H9 (cell line): ENCODE measurements at regions not wholly inside any gene's neighbourhood (a gene's known extent, or its start where the extent isn't known, plus 50 kb on each side); places are given as distances from the start of the nearest gene placed in this dataset.
A peak's percentile ranks its signal among the peaks of the same experiment; 100 is the strongest.

ENCODE experiments used
- DNase-seq: peaks from one replicate; pipeline ENCODE4 v3.0.0-alpha.2; 2017
- H2AFZ ChIP-seq: one replicate; pipeline ENCODE4 v1.6.1; 2013; ENCODE audit warnings: mild to moderate bottlenecking, low read length, control low read depth, moderate library complexity
- H2AK5ac ChIP-seq: 2 replicates; pipeline ENCODE4 v1.6.1; 2013; ENCODE audit warnings: low read length, control low read depth, mixed read lengths; ENCODE audit not compliant: insufficient read length
- H2BK120ac ChIP-seq: one replicate; pipeline ENCODE4 v1.6.1; 2013; ENCODE audit warnings: low read depth, mild to moderate bottlenecking, low read length, control low read depth, inconsistent platforms; ENCODE audit not compliant: poor library complexity, severe bottlenecking
- H2BK12ac ChIP-seq: 2 replicates; pipeline ENCODE4 v1.6.1; 2013; ENCODE audit warnings: low read length, control low read depth, mixed read lengths, low read depth; ENCODE audit not compliant: insufficient read length
- H2BK15ac ChIP-seq: 2 replicates; pipeline ENCODE4 v1.6.1; 2013; ENCODE audit warnings: low read depth, low read length, control low read depth
- H2BK20ac ChIP-seq: one replicate; pipeline ENCODE4 v1.6.1; 2013; ENCODE audit warnings: low read depth, mild to moderate bottlenecking, low read length, control low read depth, inconsistent platforms; ENCODE audit not compliant: poor library complexity, severe bottlenecking
- H2BK5ac ChIP-seq: 2 replicates; pipeline ENCODE4 v1.6.1; 2013; ENCODE audit warnings: low read length, control low read depth, mixed read lengths; ENCODE audit not compliant: insufficient read length
- H3K14ac ChIP-seq: 2 replicates; pipeline ENCODE4 v1.6.1; 2013; ENCODE audit warnings: low read length, control low read depth; ENCODE audit not compliant: insufficient read depth
- H3K18ac ChIP-seq: 2 replicates; pipeline ENCODE4 v1.6.1; 2013; ENCODE audit warnings: low read depth, mild to moderate bottlenecking, mixed read lengths, low read length, control low read depth; ENCODE audit not compliant: insufficient read length
- H3K23ac ChIP-seq: 2 replicates; pipeline ENCODE4 v1.6.1; 2013; ENCODE audit warnings: low read length, control low read depth, mixed read lengths, low read depth; ENCODE audit not compliant: insufficient read length
- H3K23me2 ChIP-seq: 2 replicates; pipeline ENCODE4 v1.6.1; 2013; ENCODE audit warnings: low read depth, mild to moderate bottlenecking, mixed read lengths, low read length, control low read depth; ENCODE audit not compliant: insufficient read length, poor library complexity, severe bottlenecking
- H3K27ac ChIP-seq: 2 replicates; pipeline ENCODE4 v1.5.1; 2013; ENCODE audit warnings: low read length, control low read depth, mixed read lengths, low read depth; ENCODE audit not compliant: insufficient read length
- H3K27me3 ChIP-seq: 2 replicates; pipeline ENCODE4 v1.6.1; 2013; ENCODE audit warnings: low read length, control low read depth, inconsistent platforms; ENCODE audit not compliant: insufficient read depth
- H3K4ac ChIP-seq: 2 replicates; pipeline ENCODE4 v1.6.1; 2013; ENCODE audit warnings: low read depth, mild to moderate bottlenecking, control low read depth, inconsistent platforms, low read length, moderate library complexity
- H3K4me1 ChIP-seq: 2 replicates; pipeline ENCODE4 v1.6.1; 2013; ENCODE audit warnings: low read length, control low read depth, inconsistent platforms; ENCODE audit not compliant: insufficient read depth
- H3K4me2 ChIP-seq: 2 replicates; pipeline ENCODE4 v1.6.1; 2013; ENCODE audit warnings: low read length, control low read depth, mixed read lengths; ENCODE audit not compliant: insufficient read length, insufficient read depth
- H3K56ac ChIP-seq: 2 replicates; pipeline ENCODE4 v1.6.1; 2013; ENCODE audit warnings: low read depth, mild to moderate bottlenecking, mixed read lengths, low read length, control low read depth; ENCODE audit not compliant: insufficient read length
- H3K79me1 ChIP-seq: 2 replicates; pipeline ENCODE4 v1.6.1; 2013; ENCODE audit warnings: low read depth, mild to moderate bottlenecking, moderate library complexity, low read length, control low read depth, inconsistent platforms; ENCODE audit not compliant: insufficient read depth, poor library complexity, severe bottlenecking
- H3K79me2 ChIP-seq: 2 replicates; pipeline ENCODE4 v1.6.1; 2013; ENCODE audit warnings: low read length, control low read depth, inconsistent platforms; ENCODE audit not compliant: insufficient read depth
- H3K9ac ChIP-seq: 2 replicates; pipeline ENCODE4 v1.6.1; 2013; ENCODE audit warnings: low read length, control low read depth, mixed read lengths; ENCODE audit not compliant: insufficient read length; ENCODE audit errors: extremely low read depth
- H3K9me3 ChIP-seq: one replicate; pipeline ENCODE4 v1.6.1; 2013; ENCODE audit warnings: low read depth, low read length, inconsistent platforms; ENCODE audit not compliant: control insufficient read depth
- H3T11ph ChIP-seq: one replicate; pipeline ENCODE4 v1.6.1; 2013; ENCODE audit warnings: mild to moderate bottlenecking, low read length, control low read depth, inconsistent platforms
- H4K20me1 ChIP-seq: one replicate; pipeline ENCODE4 v1.6.1; 2013; ENCODE audit not compliant: control insufficient read depth, insufficient read length, insufficient read depth
- H4K5ac ChIP-seq: 2 replicates; pipeline ENCODE4 v1.6.1; 2013; ENCODE audit warnings: low read depth, mild to moderate bottlenecking, mixed read lengths, low read length, control low read depth; ENCODE audit not compliant: insufficient read length
- H4K8ac ChIP-seq: replicated peaks from 2 replicates; pipeline ENCODE4 v1.6.1; 2013; ENCODE audit warnings: low read length, control low read depth, mixed read lengths, low read depth; ENCODE audit not compliant: insufficient read length
- H4K91ac ChIP-seq: 2 replicates; pipeline ENCODE4 v1.6.1; 2013; ENCODE audit warnings: low read depth, mild to moderate bottlenecking, moderate library complexity, mixed read lengths, low read length, control low read depth; ENCODE audit not compliant: insufficient read length
- H3K27ac Mint-ChIP-seq, 3 experiments: 2 replicates in 2 of 3; 3 replicates in 1 of 3; pipeline ENCODE4 v1.8.0; 2020 to 2021; ENCODE audit warnings: mixed read lengths in 3 of 3, mild to moderate bottlenecking in 1 of 3, moderate library complexity in 1 of 3
- H3K27me3 Mint-ChIP-seq: 2 replicates; pipeline ENCODE4 v1.8.0; 2021; ENCODE audit warnings: low read depth, mild to moderate bottlenecking, moderate library complexity, mixed read lengths
- H3K36me3 Mint-ChIP-seq, 3 experiments: 2 replicates in 2 of 3; 3 replicates in 1 of 3; pipeline ENCODE4 v1.8.0; 2020 to 2021; ENCODE audit warnings: low read depth in 3 of 3, mixed read lengths in 3 of 3; ENCODE audit not compliant: insufficient read depth in 1 of 3
- H3K4me1 Mint-ChIP-seq, 2 experiments: 2 replicates each; pipeline ENCODE4 v1.8.0; 2020; ENCODE audit warnings: mixed read lengths in 2 of 2
- H3K4me3 Mint-ChIP-seq, 2 experiments: 2 replicates in 1 of 2; 3 replicates in 1 of 2; pipeline ENCODE4 v1.8.0; 2020 to 2021; ENCODE audit warnings: mild to moderate bottlenecking in 2 of 2, mixed read lengths in 2 of 2, moderate library complexity in 1 of 2
- H3K9me3 Mint-ChIP-seq, 2 experiments: 2 replicates in 1 of 2; 3 replicates in 1 of 2; pipeline ENCODE4 v1.8.0; 2020; ENCODE audit warnings: mild to moderate bottlenecking in 2 of 2, mixed read lengths in 2 of 2, moderate library complexity in 1 of 2
- WGBS: extraction: QIAGEN DNeasy Blood & Tissue Kit; methylation state at CpG from one replicate; pipeline ENCODE4 v1.1.7; 2013; ENCODE audit warnings: missing lambda C conversion rate, low lambda C conversion rate, mixed read lengths; ENCODE audit not compliant: insufficient read length; ENCODE audit errors: extremely low coverage; 5-methylcytosine and 5-hydroxymethylcytosine counted together
- TF ChIP-seq, protein P1 (sequence below): fragments of 200-600 bp; sonication (generic); conservative IDR thresholded peaks from 3 replicates; pipeline ENCODE4 v1.8.0; 2021; ENCODE audit warnings: antibody characterized with exemption, mild to moderate bottlenecking

DNA sequence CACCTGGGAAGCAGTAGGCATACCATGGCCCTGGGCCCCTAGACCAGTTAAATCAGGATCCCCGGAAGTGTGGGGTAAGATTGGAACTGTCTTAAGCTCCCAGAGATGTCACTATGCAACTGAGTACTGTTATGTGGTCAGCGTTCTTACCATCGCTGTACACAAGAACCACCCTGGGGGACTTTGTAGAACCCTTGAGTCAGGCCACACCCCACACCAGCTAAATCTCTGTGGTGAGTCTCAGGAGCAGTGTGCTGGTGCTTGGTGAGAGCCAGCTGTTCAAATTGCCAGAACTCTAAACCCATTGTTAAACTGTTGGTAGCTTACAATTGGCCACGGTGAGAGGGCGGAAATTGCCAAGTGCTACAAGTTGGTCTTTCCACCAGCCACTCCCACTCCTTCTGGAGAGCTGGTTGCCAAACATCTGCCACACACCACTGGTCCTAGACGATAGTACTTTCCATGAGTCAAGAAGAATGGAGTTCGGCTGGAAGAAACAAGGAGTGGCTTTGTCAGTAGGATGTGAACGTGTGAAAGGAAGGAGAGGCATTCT is 80.5 kb upstream of the SYNDIG1 start:
- Histone ChIP-seq H2BK5ac (no peak overlapping the region), H2AK5ac (no peak overlapping the region), H3K23me2 (no peaks in the 10 kb centered on the region), H3K27me3 (no peaks in the 10 kb centered on the region), H3K4me1 (no peaks in the 10 kb centered on the region), H3T11ph (no peak overlapping the region), H3K14ac (no peak overlapping the region), H3K18ac (no peak overlapping the region), H4K5ac (no peak overlapping the region), H3K79me2 (no peaks in the 10 kb centered on the region), H3K9me3 (no peaks in the 10 kb centered on the region), H3K79me1 (no peaks in the 10 kb centered on the region), H3K56ac (no peak overlapping the region), H4K91ac (no peak overlapping the region), H3K4me2 (no peak overlapping the region), H3K23ac (no peak overlapping the region), H2AFZ (no peak overlapping the region), H4K20me1 (no peaks in the 10 kb centered on the region), H3K27ac (no peak overlapping the region), H2BK120ac (no peak overlapping the region), H2BK12ac (no peak overlapping the region), H2BK20ac (no peak overlapping the region), H2BK15ac (no peak overlapping the region), H3K4ac (no peak overlapping the region), H4K8ac (no peak overlapping the region), H3K9ac (no peak overlapping the region)
- Mint-ChIP-seq H3K27me3 (peaks cover 7% of the 10 kb centered on the region), H3K4me1 (peaks cover 11 to 15% of the 10 kb centered on the region in 2 experiments), H3K4me3 (no peak overlapping the region; a peak in 1 of 5 replicates), H3K36me3 (no peaks in the 10 kb centered on the region), H3K9me3 (no peaks in the 10 kb centered on the region; a peak in 1 of 5 replicates), H3K27ac (no peak overlapping the region)
- DNase-seq, result peak; percentile 18
- TF ChIP-seq, protein P1, sequence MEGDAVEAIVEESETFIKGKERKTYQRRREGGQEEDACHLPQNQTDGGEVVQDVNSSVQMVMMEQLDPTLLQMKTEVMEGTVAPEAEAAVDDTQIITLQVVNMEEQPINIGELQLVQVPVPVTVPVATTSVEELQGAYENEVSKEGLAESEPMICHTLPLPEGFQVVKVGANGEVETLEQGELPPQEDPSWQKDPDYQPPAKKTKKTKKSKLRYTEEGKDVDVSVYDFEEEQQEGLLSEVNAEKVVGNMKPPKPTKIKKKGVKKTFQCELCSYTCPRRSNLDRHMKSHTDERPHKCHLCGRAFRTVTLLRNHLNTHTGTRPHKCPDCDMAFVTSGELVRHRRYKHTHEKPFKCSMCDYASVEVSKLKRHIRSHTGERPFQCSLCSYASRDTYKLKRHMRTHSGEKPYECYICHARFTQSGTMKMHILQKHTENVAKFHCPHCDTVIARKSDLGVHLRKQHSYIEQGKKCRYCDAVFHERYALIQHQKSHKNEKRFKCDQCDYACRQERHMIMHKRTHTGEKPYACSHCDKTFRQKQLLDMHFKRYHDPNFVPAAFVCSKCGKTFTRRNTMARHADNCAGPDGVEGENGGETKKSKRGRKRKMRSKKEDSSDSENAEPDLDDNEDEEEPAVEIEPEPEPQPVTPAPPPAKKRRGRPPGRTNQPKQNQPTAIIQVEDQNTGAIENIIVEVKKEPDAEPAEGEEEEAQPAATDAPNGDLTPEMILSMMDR, result no peak
- WGBS, result no CpG with 5 or more reads among the region's 8 CpGs
